ENCODE measurements at regions not wholly inside any gene's neighbourhood (a gene's known extent, or its start where the extent isn't known, plus 50 kb on each side); places are given as distances from the start of the nearest gene placed in this dataset.
A peak's percentile ranks its signal among the peaks of the same experiment; 100 is the strongest.
"Not testable (repeated sequence)": the region's sequence is repeated elsewhere in the genome, so short reads cannot be mapped to it uniquely, and the experiment has no call there.

GRCh38 chr6:27742833-27743573, 169.2 kb downstream of the OR2B2 start:
- no peak for DNase-seq (ENCODE audit: low read depth in 2 of 2)

GRCh38 chr6:27739902-27740301, 172.3 kb downstream of the OR2B2 start:
- not testable (repeated sequence) for DNase-seq (ENCODE audit: low read depth in 2 of 2)

- no peak for DNase-seq (ENCODE audit: low read depth in 2 of 2)
These were observed 175.5 kb downstream of the OR2B2 start for GRCh38 chr6:27736686-27737085.

GRCh38 chr6:27728442-27728841, 183.8 kb downstream of the OR2B2 start:
- no peak for DNase-seq (ENCODE audit: low read depth in 2 of 2)

GRCh38 chr6:27726619-27727023, 185.6 kb downstream of the OR2B2 start:
- no peak for DNase-seq (ENCODE audit: low read depth in 2 of 2)

- no peak for DNase-seq (ENCODE audit: low read depth in 2 of 2)
These were observed 191.3 kb downstream of the OR2B2 start for GRCh38 chr6:27720607-27721580.

GRCh38 chr6:27719039-27719438, 193.2 kb downstream of the OR2B2 start:
- DNase-seq (ENCODE audit: low read depth in 2 of 2): not testable (repeated sequence)

GRCh38 chr6:27706431-27706830, 205.8 kb downstream of the OR2B2 start:
- no peak for DNase-seq (ENCODE audit: low read depth in 2 of 2)

- no peak for DNase-seq (ENCODE audit: low read depth in 2 of 2)
These were observed 211.9 kb downstream of the OR2B2 start for GRCh38 chr6:27700337-27700736.

- DNase-seq (ENCODE audit: low read depth in 2 of 2): no peak
These were observed 217.7 kb downstream of the OR2B2 start for GRCh38 chr6:27694547-27694874.

GRCh38 chr6:27693766-27694546, 218.2 kb downstream of the OR2B2 start:
- no peak for DNase-seq (ENCODE audit: low read depth in 2 of 2)

GRCh38 chr6:27692133-27692532, 219.2 kb upstream of the ZNF184 start:
- DNase-seq (ENCODE audit: low read depth in 2 of 2): not testable (repeated sequence)

GRCh38 chr6:27688014-27688586, 215.2 kb upstream of the ZNF184 start:
- DNase-seq (ENCODE audit: low read depth in 2 of 2): peak; percentile 77 to 82

GRCh38 chr6:27687154-27688013, 214.5 kb upstream of the ZNF184 start:
- DNase-seq (ENCODE audit: low read depth in 2 of 2): peak; percentile 27 to 37

GRCh38 chr6:27685279-27685678, 212.4 kb upstream of the ZNF184 start:
- no peak for DNase-seq (ENCODE audit: low read depth in 2 of 2)

- peak; percentile 44 to 46 for DNase-seq (ENCODE audit: low read depth in 2 of 2)
These were observed 211.6 kb upstream of the ZNF184 start for GRCh38 chr6:27684264-27685211.

- no peak for DNase-seq (ENCODE audit: low read depth in 2 of 2)
These were observed 207.2 kb upstream of the ZNF184 start for GRCh38 chr6:27679964-27680694.

- DNase-seq (ENCODE audit: low read depth in 2 of 2): no peak
These were observed 206.5 kb upstream of the ZNF184 start for GRCh38 chr6:27679308-27679963.

Measured in fibroblast of skin of left quadriceps (primary cell).